HG02981 (cell line): ENCODE measurements at regions not wholly inside any gene's neighbourhood (a gene's known extent, or its start where the extent isn't known, plus 50 kb on each side); places are given as distances from the start of the nearest gene placed in this dataset.

ENCODE experiments used
- ATAC-seq: cut with Tn5 transposase; IDR thresholded peaks from one replicate; pipeline ENCODE4 v1.9.1; 2021; ENCODE audit warnings: mild to moderate bottlenecking, moderate library complexity; ENCODE audit not compliant: unreplicated experiment

DNA sequence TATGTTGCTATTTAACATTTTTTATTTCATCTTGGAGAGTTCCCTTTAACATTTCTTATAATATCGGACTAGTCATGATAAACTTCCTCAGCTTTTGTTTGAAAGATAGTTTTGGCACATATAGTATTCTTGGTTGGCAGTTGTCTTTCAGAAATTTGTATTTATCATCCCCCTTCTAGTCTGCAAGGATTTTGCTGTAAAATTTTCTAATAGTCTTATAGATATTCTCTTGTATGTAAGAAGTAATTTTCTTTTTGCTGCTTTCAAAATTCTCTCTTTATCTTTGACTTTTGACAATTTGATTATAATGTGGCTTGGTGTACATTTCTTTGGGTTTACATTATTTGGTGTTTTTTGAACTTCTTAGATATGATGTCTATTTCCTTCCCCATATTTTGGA is 116.0 kb upstream of the AVPR1A start:
- ATAC-seq, result no peak

GRCh38 chr12:63264629-63265028 is 113.6 kb upstream of the AVPR1A start:
- no peak for ATAC-seq

DNA sequence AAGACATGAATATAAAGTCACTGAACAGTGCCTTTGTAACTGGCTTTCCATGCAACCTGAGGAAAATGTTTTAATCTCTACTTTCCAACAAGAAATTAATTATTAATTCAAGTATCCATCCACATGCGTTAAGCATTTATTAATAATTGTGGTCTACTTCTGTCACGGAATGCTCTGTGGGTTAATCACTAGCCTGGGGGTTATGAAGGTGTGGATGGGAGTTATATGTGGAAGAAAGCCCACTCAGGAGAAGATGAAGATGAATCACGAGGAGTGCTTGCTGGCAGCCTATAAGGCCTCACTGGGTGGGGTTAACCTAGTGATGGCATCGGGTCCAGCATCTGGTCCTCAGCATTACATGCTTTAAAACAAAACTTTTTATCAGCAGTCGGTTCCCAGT is 99.5 kb upstream of the AVPR1A start:
- ATAC-seq, result no peak

DNA sequence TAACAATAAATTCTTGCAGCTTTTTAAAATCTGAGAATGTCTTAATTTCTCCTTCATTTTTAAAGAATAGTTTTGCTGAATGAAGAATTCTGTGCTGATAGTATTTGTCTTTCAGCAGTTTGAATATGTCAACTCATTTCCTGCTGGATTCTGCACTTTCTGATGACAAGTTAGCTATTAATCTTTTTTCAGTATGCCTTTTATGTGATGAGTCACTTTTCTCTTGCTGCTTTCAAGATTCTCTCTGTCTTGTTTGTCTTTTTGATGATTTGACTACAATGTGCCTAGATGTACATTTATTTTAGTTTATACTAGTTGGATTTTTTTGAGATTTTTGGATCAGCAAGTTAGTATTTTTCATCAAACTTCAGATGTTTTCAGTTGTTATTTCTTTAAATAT is 87.9 kb upstream of the AVPR1A start:
- no peak for ATAC-seq

DNA sequence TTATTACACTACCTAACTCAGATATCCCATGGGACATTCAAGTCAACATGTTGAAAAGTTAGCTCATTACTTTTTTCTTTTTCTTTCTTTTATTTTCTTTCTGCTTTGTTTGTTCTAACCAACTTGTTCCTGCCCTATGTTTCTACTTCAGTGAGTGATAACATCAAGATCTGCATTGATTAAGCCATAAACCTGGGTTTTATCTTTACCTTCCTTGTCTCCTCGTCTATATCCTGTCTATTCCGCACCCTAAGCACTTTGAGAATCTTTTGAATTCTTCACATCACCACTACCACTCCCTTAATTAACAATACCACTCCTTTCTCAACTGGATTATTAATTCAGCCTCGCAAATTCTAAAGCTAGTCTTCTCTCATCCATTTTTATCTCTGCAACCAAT is 81.9 kb upstream of the AVPR1A start:
- no peak for ATAC-seq

- ATAC-seq, result no peak
Observed at GRCh38 chr12:63228853-63229252, 77.9 kb upstream of the AVPR1A start.

- no peak for ATAC-seq
Observed at GRCh38 chr12:63226792-63227463, 75.9 kb upstream of the AVPR1A start.

GRCh38 chr12:63224396-63224795 is 73.4 kb upstream of the AVPR1A start:
- no peak for ATAC-seq

DNA sequence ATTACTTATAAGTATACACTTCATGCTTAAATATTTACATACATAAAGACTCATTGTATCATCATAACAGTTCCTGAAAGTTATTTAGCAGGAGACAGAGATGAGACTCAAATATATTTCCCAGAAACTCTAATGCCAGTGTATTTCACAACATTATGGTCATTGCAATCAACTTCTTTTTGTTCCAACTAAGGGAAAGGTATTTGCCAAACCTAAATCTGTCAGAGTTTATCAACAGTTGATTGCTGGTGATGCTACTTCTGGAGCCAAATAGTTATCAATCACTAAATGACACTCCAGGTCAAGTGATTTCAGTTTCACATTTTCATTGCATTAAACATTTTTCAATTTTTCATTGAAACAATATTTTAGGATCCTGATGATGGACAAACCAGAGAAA is 72.1 kb upstream of the AVPR1A start:
- no peak for ATAC-seq

GRCh38 chr12:63222582-63222981 is 71.6 kb upstream of the AVPR1A start:
- ATAC-seq, result no peak

DNA sequence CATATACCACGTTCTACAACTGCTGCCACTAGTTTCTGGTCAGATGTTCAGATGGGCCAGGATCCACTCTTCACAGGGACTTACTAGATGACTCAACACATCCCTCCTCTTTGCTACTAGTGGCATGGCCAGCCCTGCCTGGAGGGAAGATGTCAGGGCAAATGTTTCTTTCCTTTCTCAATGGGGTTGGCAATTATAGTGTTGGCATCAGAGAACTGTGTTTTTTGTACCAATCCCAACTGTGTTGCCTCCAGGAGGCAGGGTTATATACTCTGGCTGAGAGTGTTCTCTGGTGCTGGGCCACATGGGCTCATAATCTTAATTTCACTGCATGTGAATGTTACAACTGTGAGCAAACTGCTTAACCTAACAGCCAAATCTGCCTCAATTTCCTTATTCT is 69.9 kb upstream of the AVPR1A start:
- no peak for ATAC-seq

DNA sequence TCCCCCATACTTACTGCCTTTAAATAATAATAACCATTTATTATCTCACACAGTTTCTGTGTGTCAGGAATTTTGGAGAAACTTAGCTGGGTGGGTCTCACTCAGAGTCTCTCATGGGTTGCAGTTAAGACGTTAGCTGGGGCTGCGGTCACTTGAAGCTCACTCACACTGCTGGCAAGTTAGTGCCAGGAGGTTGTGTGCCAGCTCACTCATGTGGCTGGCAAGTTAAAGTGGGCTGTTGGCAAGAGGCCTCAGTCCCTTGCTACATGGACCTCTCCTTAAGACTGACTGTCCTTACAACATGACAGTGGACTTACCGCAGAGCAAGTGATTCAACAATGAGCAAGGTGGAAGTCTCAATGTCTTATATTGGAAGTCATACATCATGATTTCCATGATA is 61.3 kb upstream of the AVPR1A start:
- no peak for ATAC-seq

GRCh38 chr12:63208956-63209355 is 58.0 kb upstream of the AVPR1A start:
- ATAC-seq, result no peak

GRCh38 chr12:63206909-63207308 is 55.9 kb upstream of the AVPR1A start:
- no peak for ATAC-seq

DNA sequence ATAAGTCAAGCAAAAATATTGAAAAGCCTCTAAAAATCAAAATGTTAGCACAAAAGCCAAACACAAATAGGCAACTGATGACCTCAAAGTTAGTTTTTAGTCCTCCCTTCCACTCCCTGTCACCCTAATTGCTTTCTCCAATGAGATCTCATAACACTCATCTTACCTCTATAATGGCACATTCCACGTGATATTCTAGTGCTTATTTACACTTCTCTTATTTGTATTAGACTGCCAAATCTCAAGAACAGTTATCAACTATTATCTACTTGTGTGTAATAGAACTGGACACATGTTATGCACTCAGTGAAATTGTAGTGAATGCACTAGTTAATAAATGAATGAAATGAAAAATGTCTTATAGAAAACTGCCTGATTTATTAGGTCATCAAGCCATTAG is 55.5 kb upstream of the AVPR1A start:
- no peak for ATAC-seq
